ENCODE measurements at regions not wholly inside any gene's neighbourhood (a gene's known extent, or its start where the extent isn't known, plus 50 kb on each side); places are given as distances from the start of the nearest gene placed in this dataset.
"Not testable (repeated sequence)": the region's sequence is repeated elsewhere in the genome, so short reads cannot be mapped to it uniquely, and the experiment has no call there.

GRCh38 chr14:43754838-43755237, 752.2 kb downstream of the FSCB start:
- TF ChIP-seq, protein P1, sequence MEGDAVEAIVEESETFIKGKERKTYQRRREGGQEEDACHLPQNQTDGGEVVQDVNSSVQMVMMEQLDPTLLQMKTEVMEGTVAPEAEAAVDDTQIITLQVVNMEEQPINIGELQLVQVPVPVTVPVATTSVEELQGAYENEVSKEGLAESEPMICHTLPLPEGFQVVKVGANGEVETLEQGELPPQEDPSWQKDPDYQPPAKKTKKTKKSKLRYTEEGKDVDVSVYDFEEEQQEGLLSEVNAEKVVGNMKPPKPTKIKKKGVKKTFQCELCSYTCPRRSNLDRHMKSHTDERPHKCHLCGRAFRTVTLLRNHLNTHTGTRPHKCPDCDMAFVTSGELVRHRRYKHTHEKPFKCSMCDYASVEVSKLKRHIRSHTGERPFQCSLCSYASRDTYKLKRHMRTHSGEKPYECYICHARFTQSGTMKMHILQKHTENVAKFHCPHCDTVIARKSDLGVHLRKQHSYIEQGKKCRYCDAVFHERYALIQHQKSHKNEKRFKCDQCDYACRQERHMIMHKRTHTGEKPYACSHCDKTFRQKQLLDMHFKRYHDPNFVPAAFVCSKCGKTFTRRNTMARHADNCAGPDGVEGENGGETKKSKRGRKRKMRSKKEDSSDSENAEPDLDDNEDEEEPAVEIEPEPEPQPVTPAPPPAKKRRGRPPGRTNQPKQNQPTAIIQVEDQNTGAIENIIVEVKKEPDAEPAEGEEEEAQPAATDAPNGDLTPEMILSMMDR (IDR thresholded peaks at IDR 0.05; ENCODE audit: extremely low read depth, missing control alignments), result no peak
- no peak for DNase-seq (ENCODE audit: low spot score)

- DNase-seq (ENCODE audit: low spot score), result no peak
- TF ChIP-seq, protein P1 (IDR thresholded peaks at IDR 0.05; ENCODE audit: extremely low read depth, missing control alignments), result no peak
Observed at GRCh38 chr14:43745746-43746145, 761.3 kb downstream of the FSCB start.

GRCh38 chr14:43735932-43736331, 771.2 kb downstream of the FSCB start:
- TF ChIP-seq, protein P1 (IDR thresholded peaks at IDR 0.05; ENCODE audit: extremely low read depth, missing control alignments), result no peak
- no peak for DNase-seq (ENCODE audit: low spot score)

- no peak for DNase-seq (ENCODE audit: low spot score)
- TF ChIP-seq, protein P1 (IDR thresholded peaks at IDR 0.05; ENCODE audit: extremely low read depth, missing control alignments), result no peak
Observed at GRCh38 chr14:43729143-43729542, 777.9 kb downstream of the FSCB start.

GRCh38 chr14:43706900-43707299, 800.2 kb downstream of the FSCB start:
- TF ChIP-seq, protein P1 (IDR thresholded peaks at IDR 0.05; ENCODE audit: extremely low read depth, missing control alignments), result no peak
- no peak for DNase-seq (ENCODE audit: low spot score)

- not testable (repeated sequence) for DNase-seq (ENCODE audit: low spot score)
Observed at GRCh38 chr14:43698561-43699284, 808.4 kb downstream of the FSCB start.

DNA sequence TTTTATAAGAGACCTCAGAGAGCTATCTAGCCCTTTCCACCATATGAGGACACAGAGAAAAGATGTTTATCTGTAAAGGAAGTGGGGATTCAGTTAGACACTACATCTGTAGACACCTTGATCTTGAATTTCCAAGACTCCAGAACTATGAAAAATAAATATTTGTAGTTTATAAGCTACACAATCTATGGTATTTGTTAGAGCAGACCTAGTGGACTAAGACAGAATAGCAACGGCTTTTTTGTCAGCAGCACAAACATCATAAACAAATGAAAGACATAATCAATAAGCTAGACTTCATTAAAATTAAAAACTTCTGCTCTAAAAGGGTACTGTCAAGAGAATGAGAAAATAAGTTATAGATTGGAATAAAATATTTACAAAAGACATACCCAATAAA, 810.1 kb downstream of the FSCB start:
- no peak for DNase-seq (ENCODE audit: low spot score)
- TF ChIP-seq, protein P1 (IDR thresholded peaks at IDR 0.05; ENCODE audit: extremely low read depth, missing control alignments), result no peak

GRCh38 chr14:43692706-43693105, 814.4 kb downstream of the FSCB start:
- no peak for DNase-seq (ENCODE audit: low spot score)
- TF ChIP-seq, protein P1 (IDR thresholded peaks at IDR 0.05; ENCODE audit: extremely low read depth, missing control alignments), result no peak

Measured in GM20000 (cell line).